GM19463 (cell line): ENCODE measurements at regions not wholly inside any gene's neighbourhood (a gene's known extent, or its start where the extent isn't known, plus 50 kb on each side); places are given as distances from the start of the nearest gene placed in this dataset.
"Not testable (repeated sequence)": the region's sequence is repeated elsewhere in the genome, so short reads cannot be mapped to it uniquely, and the experiment has no call there.

Experiments
- ATAC-seq: cut with Tn5 transposase; IDR thresholded peaks from one replicate; pipeline ENCODE4 v1.9.1; 2021; ENCODE audit warnings: mild to moderate bottlenecking, moderate library complexity; ENCODE audit not compliant: unreplicated experiment

- ATAC-seq: not testable (repeated sequence)
These were observed 231.6 kb downstream of the GOLGA6L6 start for GRCh38 chr15:20309966-20310365.

GRCh38 chr15:20309395-20309794, 232.2 kb downstream of the GOLGA6L6 start:
- not testable (repeated sequence) for ATAC-seq

- not testable (repeated sequence) for ATAC-seq
These were observed 233.4 kb downstream of the GOLGA6L6 start for GRCh38 chr15:20308027-20308690.

GRCh38 chr15:20307137-20307536, 234.5 kb downstream of the GOLGA6L6 start:
- not testable (repeated sequence) for ATAC-seq

- not testable (repeated sequence) for ATAC-seq
These were observed 235.0 kb downstream of the GOLGA6L6 start for GRCh38 chr15:20306497-20307106.

GRCh38 chr15:20305912-20306311, 235.7 kb downstream of the GOLGA6L6 start:
- not testable (repeated sequence) for ATAC-seq

GRCh38 chr15:20305015-20305465, 236.6 kb downstream of the GOLGA6L6 start:
- not testable (repeated sequence) for ATAC-seq

- not testable (repeated sequence) for ATAC-seq
These were observed 237.2 kb downstream of the GOLGA6L6 start for GRCh38 chr15:20304282-20305014.

GRCh38 chr15:20303248-20304171, 238.1 kb downstream of the GOLGA6L6 start:
- not testable (repeated sequence) for ATAC-seq

GRCh38 chr15:20302141-20303069, 239.2 kb downstream of the GOLGA6L6 start:
- not testable (repeated sequence) for ATAC-seq

- not testable (repeated sequence) for ATAC-seq
These were observed 240.0 kb downstream of the GOLGA6L6 start for GRCh38 chr15:20301471-20302081.

GRCh38 chr15:20301041-20301390, 240.6 kb downstream of the GOLGA6L6 start:
- ATAC-seq: not testable (repeated sequence)

GRCh38 chr15:20300351-20301040, 241.1 kb downstream of the GOLGA6L6 start:
- ATAC-seq: not testable (repeated sequence)

- ATAC-seq: not testable (repeated sequence)
These were observed 243.9 kb downstream of the GOLGA6L6 start for GRCh38 chr15:20297603-20298123.

GRCh38 chr15:20296261-20296660, 245.3 kb downstream of the GOLGA6L6 start:
- not testable (repeated sequence) for ATAC-seq

GRCh38 chr15:20295238-20295811, 246.3 kb downstream of the GOLGA6L6 start:
- ATAC-seq: no peak

- no peak for ATAC-seq
These were observed 246.9 kb downstream of the GOLGA6L6 start for GRCh38 chr15:20294651-20295237.
